ENCODE measurements at regions not wholly inside any gene's neighbourhood (a gene's known extent, or its start where the extent isn't known, plus 50 kb on each side); places are given as distances from the start of the nearest gene placed in this dataset.
A peak's percentile ranks its signal among the peaks of the same experiment; 100 is the strongest.

DNA sequence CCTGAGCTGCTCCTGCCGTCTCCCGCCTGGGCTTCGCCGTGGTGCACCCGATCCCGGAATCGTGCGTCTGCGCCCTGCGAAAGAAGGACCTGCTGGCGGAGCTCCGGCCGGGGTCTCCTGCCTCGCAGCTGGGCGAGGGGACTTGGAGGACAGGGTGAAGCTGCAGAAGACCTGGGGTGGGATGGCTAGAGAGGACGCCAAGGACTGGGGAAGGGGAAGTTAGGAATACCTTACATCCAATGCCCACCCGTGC is 150.2 kb downstream of the PRL start (continued):
- TF ChIP-seq, protein P1, sequence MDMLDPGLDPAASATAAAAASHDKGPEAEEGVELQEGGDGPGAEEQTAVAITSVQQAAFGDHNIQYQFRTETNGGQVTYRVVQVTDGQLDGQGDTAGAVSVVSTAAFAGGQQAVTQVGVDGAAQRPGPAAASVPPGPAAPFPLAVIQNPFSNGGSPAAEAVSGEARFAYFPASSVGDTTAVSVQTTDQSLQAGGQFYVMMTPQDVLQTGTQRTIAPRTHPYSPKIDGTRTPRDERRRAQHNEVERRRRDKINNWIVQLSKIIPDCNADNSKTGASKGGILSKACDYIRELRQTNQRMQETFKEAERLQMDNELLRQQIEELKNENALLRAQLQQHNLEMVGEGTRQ (IDR thresholded peaks at IDR 0.05; ENCODE audit: low read depth, low read length) = no peak
- TF ChIP-seq POLR2A (IDR thresholded peaks at IDR 0.05; ENCODE audit: low read depth, low read length) (no peak), CHD1 (IDR thresholded peaks at IDR 0.05; ENCODE audit: low read depth, low read length) (no peak), RAD21 (IDR thresholded peaks at IDR 0.05; ENCODE audit: low read length) (no peak)

DNA sequence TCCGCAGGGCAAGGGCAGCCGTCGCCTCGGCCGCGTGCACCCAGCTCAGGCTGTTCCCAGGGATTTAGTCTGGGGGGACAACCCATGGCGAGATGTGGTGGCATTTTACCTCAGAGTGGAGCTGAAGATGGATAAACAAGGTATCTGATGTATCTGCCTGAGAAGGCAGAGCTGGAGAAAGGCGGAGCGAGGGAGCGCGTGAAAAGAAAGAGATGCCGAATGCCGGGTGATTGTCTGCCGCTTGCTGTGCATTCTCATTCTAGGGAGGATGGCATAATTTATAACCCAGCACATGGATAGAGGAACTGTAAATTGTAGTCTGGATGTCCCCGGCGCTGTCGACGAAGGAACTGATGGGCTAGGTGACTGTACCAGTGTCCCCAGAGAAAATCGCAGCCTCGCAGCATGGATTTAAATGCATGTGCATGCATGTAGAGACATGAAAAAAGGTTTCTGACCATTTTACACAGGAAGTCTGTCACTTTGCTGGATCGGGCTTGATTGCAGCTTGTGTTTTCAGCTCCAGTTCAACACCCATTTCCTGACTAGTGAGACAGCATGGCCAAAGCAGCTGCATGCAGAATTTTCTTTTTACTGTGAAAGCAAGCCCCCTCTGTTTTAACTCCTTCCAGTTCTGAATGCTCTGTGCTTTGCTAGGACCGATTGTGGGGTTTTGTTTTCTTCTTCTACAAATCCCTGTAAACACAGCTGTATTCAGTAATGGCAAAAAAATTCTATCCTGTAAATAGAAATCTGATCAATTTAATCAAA is 149.7 kb downstream of the PRL start:
- Histone ChIP-seq H4K5ac (ENCODE audit: low read depth, low read length) (peak overlapping the region; percentile 89), H3K79me1 (ENCODE audit: low read depth in 1 of 2, low read length in 2 of 2) (0 out of 4 replicates have a peak, but pooled peaks cover 0 to 3% of the 10 kb centered on the region in 2 experiments), H2AK9ac (replicated peaks; ENCODE audit: low read depth, low read length, poor library complexity) (peak overlapping the region; percentile 73), H3K27ac (ENCODE audit: insufficient read depth, low read length) (peak overlapping the region; percentile 95), H3K23ac (ENCODE audit: low read depth, low read length) (peak overlapping the region; percentile 95), H4K91ac (ENCODE audit: insufficient read depth, low read depth, low read length) (peak overlapping the region; percentile 91), H4K8ac (ENCODE audit: low read depth in 2 of 2, low read length in 2 of 2) (peak overlapping the region; percentile 26 to 88), H3K9me3 (ENCODE audit: control insufficient read depth, insufficient read depth, low read length) (no peaks in the 10 kb centered on the region), H3K4ac (ENCODE audit: low read depth, low read length) (peak overlapping the region; percentile 95), H3K9me1 (ENCODE audit: insufficient read depth, low read length) (peaks cover 12% of the 10 kb centered on the region; the same call in 1 of the 2 replicates), H3K56ac (ENCODE audit: extremely low read depth, insufficient read depth, low read length) (peak overlapping the region; percentile 55; the same call in 1 of the 2 replicates), H2AFZ (replicated peaks; ENCODE audit: low read length, poor library complexity) (peak overlapping the region; percentile 79), H2AK5ac (ENCODE audit: low read depth, low read length) (peak overlapping the region; percentile 88), H2BK20ac (ENCODE audit: low read depth, low read length) (peak overlapping the region; percentile 93), H4K20me1 (ENCODE audit: insufficient read depth, low read length) (no peaks in the 10 kb centered on the region), H3K18ac (ENCODE audit: low read depth, low read length) (peak overlapping the region; percentile 94), H3K4me3 (ENCODE audit: insufficient read depth, low read depth, low read length) (no peak overlapping the region), H3K4me1 (ENCODE audit: control insufficient read depth, insufficient read depth, low read length) (peaks cover 22% of the 10 kb centered on the region), H3K27me3 (ENCODE audit: control insufficient read depth, insufficient read depth, low read length) (no peaks in the 10 kb centered on the region), H3K9ac (ENCODE audit: low read depth, low read length) (peak overlapping the region; percentile 58; the same call in 1 of the 2 replicates), H3K14ac (replicated peaks; ENCODE audit: low read depth, low read length) (peak overlapping the region; percentile 94), H3K4me2 (ENCODE audit: low read depth, low read length) (peak overlapping the region; percentile 60), H2BK5ac (ENCODE audit: low read depth, low read length, poor library complexity, severe bottlenecking) (peak overlapping the region; percentile 77), H2BK15ac (ENCODE audit: low read depth, low read length) (peak overlapping the region; percentile 69; the same call in 2 of the 3 replicates), H2BK120ac (ENCODE audit: low read depth, low read length) (peak overlapping the region; percentile 97), H3K36me3 (ENCODE audit: control insufficient read depth, insufficient read depth, low read length) (no peaks in the 10 kb centered on the region)
- in situ Hi-C loops (cut with MboI; ENCODE audit: low sequenced_read_pairs) = loop anchor here (10.0 to 25.0 kb wide), 2 partner anchors 552 to 1585 kb away; partner anchors contain the start of gene SOX4
- ATAC-seq (ENCODE audit: low read depth) (peak; percentile 18), DNase-seq (peak; percentile 90)
- dilution Hi-C loops (cut with HindIII; ENCODE audit: low sequenced_read_pairs, unreplicated experiment) = no loop called here
- WGBS, 2 experiments (ENCODE audit: extremely low coverage in 2 of 2, insufficient read length in 1 of 2) = 57% methylated on average over 5 of the region's 22 CpGs; no CpG with 5 or more reads in 1 of the 2 experiments
- TF ChIP-seq FOS (IDR thresholded peaks at IDR 0.05; ENCODE audit: low read depth, low read length) (peak; percentile 32; the same call in 1 of the 2 replicates), MXI1 (IDR thresholded peaks at IDR 0.05; ENCODE audit: borderline replicate concordance, low read depth, low read length) (no peak)
- intact Hi-C loops (cut with micrococcal nuclease) = loop anchor here (1.0 to 10.0 kb wide), 11 partner anchors 100 to 1582 kb away; no protein-coding TSS in a partner anchor
- ChIA-PET CTCF (interaction anchor here (0.6 to 1.1 kb wide), 4 partner anchors 567 to 1271 kb away, joined by 3 to 5 read pairs (median 4); no protein-coding TSS in a partner anchor), POLR2A (ENCODE audit: unreplicated experiment) (interaction anchor here (4.8 kb wide), 1 partner anchor 552 kb away, joined by 36 read pairs; the partner anchor contains the start of gene SOX4)
- BruUV-seq (replicated peaks) = no TSS peak
